HEK293T (cell line): ENCODE measurements at regions not wholly inside any gene's neighbourhood (a gene's known extent, or its start where the extent isn't known, plus 50 kb on each side); places are given as distances from the start of the nearest gene placed in this dataset.

ENCODE experiments used
- CTCF ChIA-PET: fragments of 350-600 bp; formaldehyde crosslinking; extraction: SDS; loops from one replicate; lab custom pipeline; 2021; ENCODE audit warnings: antibody characterized with exemption, inconsistent platforms; lab: Yijun Ruan, JAX
- POLR2A ChIA-PET: fragments of 350-600 bp; formaldehyde crosslinking; extraction: SDS; loops from one replicate; lab custom pipeline; 2020; ENCODE audit warnings: antibody characterized with exemption, inconsistent platforms; lab: Yijun Ruan, JAX
- DNase-seq: peaks from one replicate; pipeline ENCODE4 v3.0.0; 2012; ENCODE audit warnings: mixed read lengths; ENCODE audit errors: extremely low spot score
- ARNT ChIP-seq: fragments of 450-650 bp; IDR thresholded peaks from 2 replicates; pipeline ENCODE4 v1.6.1; 2017; ENCODE audit warnings: mild to moderate bottlenecking
- BHLHE40 ChIP-seq: fragments of 450-650 bp; IDR thresholded peaks from 2 replicates; pipeline ENCODE4 v1.6.1; 2016; ENCODE audit warnings: mild to moderate bottlenecking, moderate library complexity, borderline replicate concordance
- CTBP1 ChIP-seq: fragments of 450-650 bp; IDR thresholded peaks from 2 replicates; pipeline ENCODE4 v1.6.1; 2016; ENCODE audit warnings: borderline replicate concordance
- ELF4 ChIP-seq: fragments of 450-650 bp; IDR thresholded peaks from 2 replicates; pipeline ENCODE4 v1.6.1; 2017; ENCODE audit warnings: antibody characterized with exemption
- FOXA1 ChIP-seq: fragments of 450-650 bp; IDR thresholded peaks from 2 replicates; pipeline ENCODE4 v1.6.1; 2016; ENCODE audit warnings: mild to moderate bottlenecking
- FOXK2 ChIP-seq: fragments of 450-650 bp; IDR thresholded peaks from 2 replicates; pipeline ENCODE4 v1.6.1; 2016; ENCODE audit warnings: mild to moderate bottlenecking
- FOXM1 ChIP-seq: fragments of 450-650 bp; IDR thresholded peaks from 2 replicates; pipeline ENCODE4 v1.6.1; 2017; ENCODE audit warnings: mild to moderate bottlenecking, borderline replicate concordance
- HDGF ChIP-seq: fragments of 450-650 bp; IDR thresholded peaks from 2 replicates; pipeline ENCODE4 v1.6.1; 2017; ENCODE audit warnings: antibody characterized with exemption, borderline replicate concordance
- L3MBTL2 ChIP-seq: fragments of 450-650 bp; conservative IDR thresholded peaks from 2 replicates; pipeline ENCODE4 v1.6.1; 2016; ENCODE audit warnings: mild to moderate bottlenecking
- LEF1 ChIP-seq: fragments of 450-650 bp; IDR thresholded peaks from 2 replicates; pipeline ENCODE4 v1.6.1; 2017; ENCODE audit warnings: mild to moderate bottlenecking, borderline replicate concordance
- NFRKB ChIP-seq: fragments of 450-650 bp; IDR thresholded peaks from 2 replicates; pipeline ENCODE4 v1.6.1; 2016; ENCODE audit warnings: mild to moderate bottlenecking, moderate library complexity
- PKNOX1 ChIP-seq: fragments of 450-650 bp; IDR thresholded peaks from 2 replicates; pipeline ENCODE4 v1.6.1; 2016
- SP1 ChIP-seq: fragments of 450-650 bp; IDR thresholded peaks from 2 replicates; pipeline ENCODE4 v1.6.1; 2017
- SUZ12 ChIP-seq: fragments of 450-650 bp; IDR thresholded peaks from 2 replicates; pipeline ENCODE4 v1.6.1; 2016; ENCODE audit warnings: mild to moderate bottlenecking
- TARDBP ChIP-seq: fragments of 450-650 bp; IDR thresholded peaks from 2 replicates; pipeline ENCODE4 v1.6.1; 2016
- ZNF384 ChIP-seq: fragments of 450-650 bp; IDR thresholded peaks from 2 replicates; pipeline ENCODE4 v1.6.1; 2016

GRCh38 chr6:147820520-147820919, 312.0 kb downstream of the SAMD5 start:
- no peak for TF ChIP-seq FOXK2
- TF ChIP-seq SP1: no peak
- TF ChIP-seq FOXA1: no peak
- no peak for TF ChIP-seq CTBP1
- TF ChIP-seq TARDBP: no peak
- no peak for TF ChIP-seq L3MBTL2
- no peak for TF ChIP-seq PKNOX1
- TF ChIP-seq BHLHE40: no peak
- TF ChIP-seq ZNF384: no peak
- TF ChIP-seq ELF4: no peak
- no peak for TF ChIP-seq LEF1
- TF ChIP-seq SUZ12: no peak
- no peak for TF ChIP-seq NFRKB
- no peak for TF ChIP-seq HDGF
- no peak for TF ChIP-seq FOXM1
- TF ChIP-seq ARNT: no peak
- CTCF ChIA-PET: no interaction called here
- POLR2A ChIA-PET: no interaction called here
- DNase-seq: no peak

GRCh38 chr6:147821295-147821897, 312.9 kb downstream of the SAMD5 start:
- DNase-seq: no peak
- TF ChIP-seq SUZ12: no peak
- no peak for TF ChIP-seq FOXM1
- no peak for TF ChIP-seq HDGF
- TF ChIP-seq LEF1: no peak
- POLR2A ChIA-PET: no interaction called here
- CTCF ChIA-PET: no interaction called here

- ChIA-PET POLR2A (no interaction called here), CTCF (no interaction called here)
- TF ChIP-seq CTBP1 (no peak), NFRKB (no peak), SUZ12 (no peak), FOXK2 (no peak), SP1 (no peak), PKNOX1 (no peak), FOXM1 (no peak), BHLHE40 (no peak), ZNF384 (no peak), L3MBTL2 (no peak), LEF1 (no peak), TARDBP (no peak), HDGF (no peak), ELF4 (no peak)
- no peak for DNase-seq
Observed at GRCh38 chr6:147823936-147824335, 315.4 kb downstream of the SAMD5 start.

GRCh38 chr6:147825848-147826247, 317.4 kb downstream of the SAMD5 start:
- POLR2A ChIA-PET: no interaction called here
- CTCF ChIA-PET: no interaction called here
- DNase-seq: no peak
- TF ChIP-seq LEF1 (no peak), HDGF (no peak), SUZ12 (no peak), TARDBP (no peak), PKNOX1 (no peak), CTBP1 (no peak), FOXA1 (no peak), FOXK2 (no peak), FOXM1 (no peak), ARNT (no peak), BHLHE40 (no peak), ZNF384 (no peak)

- ChIA-PET POLR2A (no interaction called here), CTCF (interaction anchor here (0.6 kb wide), 1 partner anchor 403 kb away, joined by 3 read pairs; no protein-coding TSS in a partner anchor)
- no peak for TF ChIP-seq CTBP1
- TF ChIP-seq L3MBTL2: no peak
Observed at GRCh38 chr6:147826698-147827097, 318.2 kb downstream of the SAMD5 start.

GRCh38 chr6:147829418-147829817, 320.9 kb downstream of the SAMD5 start:
- no peak for TF ChIP-seq LEF1
- TF ChIP-seq FOXA1: no peak
- no peak for TF ChIP-seq ELF4
- ChIA-PET CTCF (no interaction called here), POLR2A (no interaction called here)
- DNase-seq: no peak

More at GRCh38 chr6:147826698-147827097, 318.2 kb downstream of the SAMD5 start:
- no peak for DNase-seq

GRCh38 chr6:147829835-147830234, 321.3 kb downstream of the SAMD5 start:
- ChIA-PET POLR2A (no interaction called here), CTCF (no interaction called here)
- TF ChIP-seq LEF1 (no peak), SUZ12 (no peak), BHLHE40 (no peak), PKNOX1 (no peak), NFRKB (no peak), ARNT (no peak), FOXK2 (no peak), SP1 (no peak), L3MBTL2 (no peak), FOXM1 (no peak)
- no peak for DNase-seq
